HepG2 (cell line): ENCODE measurements at regions not wholly inside any gene's neighbourhood (a gene's known extent, or its start where the extent isn't known, plus 50 kb on each side); places are given as distances from the start of the nearest gene placed in this dataset.

Source experiments
- ATF1 ChIP-seq: IDR thresholded peaks from 2 replicates; pipeline ENCODE4 v1.6.1; 2016; ENCODE audit warnings: mild to moderate bottlenecking, control low read depth
- PCBP1 ChIP-seq: fragments of 200-400 bp; formaldehyde crosslinking; IDR thresholded peaks from 2 replicates; pipeline ENCODE4 v1.6.1; 2017; ENCODE audit warnings: mild to moderate bottlenecking, low read depth, low read length, borderline replicate concordance
- SCMH1 ChIP-seq: sonication (generic); formaldehyde crosslinking; IDR thresholded peaks from 2 replicates; pipeline ENCODE4 v1.9.0; 2021; ENCODE audit warnings: missing genetic modification reagents, mild to moderate bottlenecking, borderline replicate concordance
- ZNF230 ChIP-seq: sonication (generic); formaldehyde crosslinking; IDR thresholded peaks from 2 replicates; pipeline ENCODE4 v1.4.0; 2020; ENCODE audit warnings: mild to moderate bottlenecking, missing genetic modification reagents
- ZNF274 ChIP-seq: sonication (generic); formaldehyde crosslinking; IDR thresholded peaks from 2 replicates; pipeline ENCODE4 v1.5.1; 2020; ENCODE audit warnings: mild to moderate bottlenecking, missing genetic modification reagents
- TF ChIP-seq, protein P1 (sequence below), 2 experiments: IDR thresholded peaks; 2 replicates each; pipeline ENCODE4 v1.6.1; 2011 to 2012; ENCODE audit warnings: low read length in 2 of 2, borderline replicate concordance in 1 of 2, low read depth in 1 of 2, mild to moderate bottlenecking in 1 of 2, moderate library complexity in 1 of 2
- TF ChIP-seq, protein P2 (sequence below): sonication (generic); formaldehyde crosslinking; IDR thresholded peaks from 2 replicates; pipeline ENCODE4 v1.5.0; 2020; ENCODE audit warnings: missing genetic modification reagents, mild to moderate bottlenecking, borderline replicate concordance
- TF ChIP-seq, protein P3 (sequence below): sonication (generic); formaldehyde crosslinking; IDR thresholded peaks from 2 replicates; pipeline ENCODE4 v1.4.0; 2020; ENCODE audit warnings: mild to moderate bottlenecking, missing genetic modification reagents, borderline replicate concordance
- TF ChIP-seq, protein P4 (sequence below): sonication (generic); formaldehyde crosslinking; IDR thresholded peaks from 2 replicates; pipeline ENCODE4 v1.4.0; 2020; ENCODE audit warnings: missing genetic modification reagents
- TF ChIP-seq, protein P5 (sequence below): sonication (generic); formaldehyde crosslinking; IDR thresholded peaks from 2 replicates; pipeline ENCODE4 v1.4.0; 2020; ENCODE audit warnings: missing genetic modification reagents

DNA sequence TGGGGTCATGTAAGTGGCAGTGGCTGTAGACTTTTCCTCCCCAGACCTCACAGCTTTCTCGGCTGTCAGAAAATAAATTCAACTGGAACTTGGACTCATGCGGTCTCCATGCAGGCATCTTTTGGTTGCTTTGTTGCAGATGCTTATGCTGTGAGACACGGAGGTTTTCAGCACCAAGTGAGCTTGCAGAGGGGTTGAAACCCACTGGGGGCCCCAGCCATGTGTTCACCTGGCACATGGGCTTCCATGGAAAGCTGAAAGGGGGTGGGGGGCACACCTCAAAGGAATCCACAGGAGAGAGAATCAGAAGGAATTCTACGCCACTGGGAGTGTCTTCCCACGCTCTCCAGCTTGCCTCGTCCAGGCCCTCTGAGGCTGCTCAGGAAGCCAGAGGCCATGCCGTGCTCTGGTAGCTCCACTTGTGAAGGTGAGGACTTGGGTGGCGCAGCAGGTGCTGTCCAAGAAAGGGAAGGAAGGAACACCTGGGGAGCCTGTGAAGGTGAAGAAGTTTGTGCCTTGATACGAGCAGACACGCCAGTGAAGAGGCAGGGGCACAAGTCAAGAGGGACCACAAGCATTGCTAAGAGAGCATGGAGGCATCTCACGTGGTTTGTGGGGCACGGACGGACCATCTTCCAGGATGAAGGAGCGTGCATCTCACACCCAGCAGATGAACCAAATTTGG, 134.3 kb upstream of the PMEPA1 start:
- TF ChIP-seq, protein P1, sequence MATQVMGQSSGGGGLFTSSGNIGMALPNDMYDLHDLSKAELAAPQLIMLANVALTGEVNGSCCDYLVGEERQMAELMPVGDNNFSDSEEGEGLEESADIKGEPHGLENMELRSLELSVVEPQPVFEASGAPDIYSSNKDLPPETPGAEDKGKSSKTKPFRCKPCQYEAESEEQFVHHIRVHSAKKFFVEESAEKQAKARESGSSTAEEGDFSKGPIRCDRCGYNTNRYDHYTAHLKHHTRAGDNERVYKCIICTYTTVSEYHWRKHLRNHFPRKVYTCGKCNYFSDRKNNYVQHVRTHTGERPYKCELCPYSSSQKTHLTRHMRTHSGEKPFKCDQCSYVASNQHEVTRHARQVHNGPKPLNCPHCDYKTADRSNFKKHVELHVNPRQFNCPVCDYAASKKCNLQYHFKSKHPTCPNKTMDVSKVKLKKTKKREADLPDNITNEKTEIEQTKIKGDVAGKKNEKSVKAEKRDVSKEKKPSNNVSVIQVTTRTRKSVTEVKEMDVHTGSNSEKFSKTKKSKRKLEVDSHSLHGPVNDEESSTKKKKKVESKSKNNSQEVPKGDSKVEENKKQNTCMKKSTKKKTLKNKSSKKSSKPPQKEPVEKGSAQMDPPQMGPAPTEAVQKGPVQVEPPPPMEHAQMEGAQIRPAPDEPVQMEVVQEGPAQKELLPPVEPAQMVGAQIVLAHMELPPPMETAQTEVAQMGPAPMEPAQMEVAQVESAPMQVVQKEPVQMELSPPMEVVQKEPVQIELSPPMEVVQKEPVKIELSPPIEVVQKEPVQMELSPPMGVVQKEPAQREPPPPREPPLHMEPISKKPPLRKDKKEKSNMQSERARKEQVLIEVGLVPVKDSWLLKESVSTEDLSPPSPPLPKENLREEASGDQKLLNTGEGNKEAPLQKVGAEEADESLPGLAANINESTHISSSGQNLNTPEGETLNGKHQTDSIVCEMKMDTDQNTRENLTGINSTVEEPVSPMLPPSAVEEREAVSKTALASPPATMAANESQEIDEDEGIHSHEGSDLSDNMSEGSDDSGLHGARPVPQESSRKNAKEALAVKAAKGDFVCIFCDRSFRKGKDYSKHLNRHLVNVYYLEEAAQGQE (IDR thresholded peaks at IDR 0.05; ENCODE audit: borderline replicate concordance in 1 of 2, low read depth in 1 of 2, low read length in 2 of 2) = no peak
- TF ChIP-seq ZNF230 (no peak), PCBP1 (no peak), ZNF274 (CRISPR knock-in tag) (no peak), SCMH1 (no peak), ATF1 (CRISPR knock-in tag) (no peak)
- TF ChIP-seq, protein P2, sequence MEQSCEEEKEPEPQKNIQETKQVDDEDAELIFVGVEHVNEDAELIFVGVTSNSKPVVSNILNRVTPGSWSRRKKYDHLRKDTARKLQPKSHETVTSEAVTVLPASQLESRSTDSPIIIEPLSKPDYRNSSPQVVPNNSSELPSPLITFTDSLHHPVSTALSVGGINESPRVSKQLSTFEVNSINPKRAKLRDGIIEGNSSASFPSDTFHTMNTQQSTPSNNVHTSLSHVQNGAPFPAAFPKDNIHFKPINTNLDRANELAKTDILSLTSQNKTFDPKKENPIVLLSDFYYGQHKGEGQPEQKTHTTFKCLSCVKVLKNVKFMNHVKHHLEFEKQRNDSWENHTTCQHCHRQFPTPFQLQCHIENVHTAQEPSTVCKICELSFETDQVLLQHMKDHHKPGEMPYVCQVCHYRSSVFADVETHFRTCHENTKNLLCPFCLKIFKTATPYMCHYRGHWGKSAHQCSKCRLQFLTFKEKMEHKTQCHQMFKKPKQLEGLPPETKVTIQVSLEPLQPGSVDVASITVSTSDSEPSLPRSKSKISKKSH (CRISPR knock-in tag) = no peak
- TF ChIP-seq, protein P3, sequence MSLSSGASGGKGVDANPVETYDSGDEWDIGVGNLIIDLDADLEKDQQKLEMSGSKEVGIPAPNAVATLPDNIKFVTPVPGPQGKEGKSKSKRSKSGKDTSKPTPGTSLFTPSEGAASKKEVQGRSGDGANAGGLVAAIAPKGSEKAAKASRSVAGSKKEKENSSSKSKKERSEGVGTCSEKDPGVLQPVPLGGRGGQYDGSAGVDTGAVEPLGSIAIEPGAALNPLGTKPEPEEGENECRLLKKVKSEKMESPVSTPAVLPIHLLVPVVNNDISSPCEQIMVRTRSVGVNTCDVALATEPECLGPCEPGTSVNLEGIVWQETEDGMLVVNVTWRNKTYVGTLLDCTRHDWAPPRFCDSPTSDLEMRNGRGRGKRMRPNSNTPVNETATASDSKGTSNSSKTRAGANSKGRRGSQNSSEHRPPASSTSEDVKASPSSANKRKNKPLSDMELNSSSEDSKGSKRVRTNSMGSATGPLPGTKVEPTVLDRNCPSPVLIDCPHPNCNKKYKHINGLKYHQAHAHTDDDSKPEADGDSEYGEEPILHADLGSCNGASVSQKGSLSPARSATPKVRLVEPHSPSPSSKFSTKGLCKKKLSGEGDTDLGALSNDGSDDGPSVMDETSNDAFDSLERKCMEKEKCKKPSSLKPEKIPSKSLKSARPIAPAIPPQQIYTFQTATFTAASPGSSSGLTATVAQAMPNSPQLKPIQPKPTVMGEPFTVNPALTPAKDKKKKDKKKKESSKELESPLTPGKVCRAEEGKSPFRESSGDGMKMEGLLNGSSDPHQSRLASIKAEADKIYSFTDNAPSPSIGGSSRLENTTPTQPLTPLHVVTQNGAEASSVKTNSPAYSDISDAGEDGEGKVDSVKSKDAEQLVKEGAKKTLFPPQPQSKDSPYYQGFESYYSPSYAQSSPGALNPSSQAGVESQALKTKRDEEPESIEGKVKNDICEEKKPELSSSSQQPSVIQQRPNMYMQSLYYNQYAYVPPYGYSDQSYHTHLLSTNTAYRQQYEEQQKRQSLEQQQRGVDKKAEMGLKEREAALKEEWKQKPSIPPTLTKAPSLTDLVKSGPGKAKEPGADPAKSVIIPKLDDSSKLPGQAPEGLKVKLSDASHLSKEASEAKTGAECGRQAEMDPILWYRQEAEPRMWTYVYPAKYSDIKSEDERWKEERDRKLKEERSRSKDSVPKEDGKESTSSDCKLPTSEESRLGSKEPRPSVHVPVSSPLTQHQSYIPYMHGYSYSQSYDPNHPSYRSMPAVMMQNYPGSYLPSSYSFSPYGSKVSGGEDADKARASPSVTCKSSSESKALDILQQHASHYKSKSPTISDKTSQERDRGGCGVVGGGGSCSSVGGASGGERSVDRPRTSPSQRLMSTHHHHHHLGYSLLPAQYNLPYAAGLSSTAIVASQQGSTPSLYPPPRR = no peak
- TF ChIP-seq, protein P4, sequence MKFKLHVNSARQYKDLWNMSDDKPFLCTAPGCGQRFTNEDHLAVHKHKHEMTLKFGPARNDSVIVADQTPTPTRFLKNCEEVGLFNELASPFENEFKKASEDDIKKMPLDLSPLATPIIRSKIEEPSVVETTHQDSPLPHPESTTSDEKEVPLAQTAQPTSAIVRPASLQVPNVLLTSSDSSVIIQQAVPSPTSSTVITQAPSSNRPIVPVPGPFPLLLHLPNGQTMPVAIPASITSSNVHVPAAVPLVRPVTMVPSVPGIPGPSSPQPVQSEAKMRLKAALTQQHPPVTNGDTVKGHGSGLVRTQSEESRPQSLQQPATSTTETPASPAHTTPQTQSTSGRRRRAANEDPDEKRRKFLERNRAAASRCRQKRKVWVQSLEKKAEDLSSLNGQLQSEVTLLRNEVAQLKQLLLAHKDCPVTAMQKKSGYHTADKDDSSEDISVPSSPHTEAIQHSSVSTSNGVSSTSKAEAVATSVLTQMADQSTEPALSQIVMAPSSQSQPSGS (CRISPR knock-in tag) = no peak
- TF ChIP-seq, protein P5, sequence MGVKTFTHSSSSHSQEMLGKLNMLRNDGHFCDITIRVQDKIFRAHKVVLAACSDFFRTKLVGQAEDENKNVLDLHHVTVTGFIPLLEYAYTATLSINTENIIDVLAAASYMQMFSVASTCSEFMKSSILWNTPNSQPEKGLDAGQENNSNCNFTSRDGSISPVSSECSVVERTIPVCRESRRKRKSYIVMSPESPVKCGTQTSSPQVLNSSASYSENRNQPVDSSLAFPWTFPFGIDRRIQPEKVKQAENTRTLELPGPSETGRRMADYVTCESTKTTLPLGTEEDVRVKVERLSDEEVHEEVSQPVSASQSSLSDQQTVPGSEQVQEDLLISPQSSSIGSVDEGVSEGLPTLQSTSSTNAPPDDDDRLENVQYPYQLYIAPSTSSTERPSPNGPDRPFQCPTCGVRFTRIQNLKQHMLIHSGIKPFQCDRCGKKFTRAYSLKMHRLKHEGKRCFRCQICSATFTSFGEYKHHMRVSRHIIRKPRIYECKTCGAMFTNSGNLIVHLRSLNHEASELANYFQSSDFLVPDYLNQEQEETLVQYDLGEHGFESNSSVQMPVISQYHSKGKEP (CRISPR knock-in tag) = no peak
